Prostate gland (tissue), 2 donors: ENCODE measurements at regions not wholly inside any gene's neighbourhood (a gene's known extent, or its start where the extent isn't known, plus 50 kb on each side); places are given as distances from the start of the nearest gene placed in this dataset.

Source experiments
- POLR2A ChIP-seq: fragments of 450-650 bp; IDR thresholded peaks from one replicate; pipeline ENCODE4 v1.6.1; 2016; ENCODE audit warnings: antibody characterized with exemption, mild to moderate bottlenecking
- POLR2AphosphoS5 ChIP-seq: sonication (generic); formaldehyde crosslinking; IDR thresholded peaks from one replicate; pipeline ENCODE4 v1.6.1; 2017; ENCODE audit warnings: antibody characterized with exemption
- TF ChIP-seq, protein P1 (sequence below), 4 experiments: fragments of 200-600 bp in 2 of 4; fragments of 450-650 bp in 2 of 4; sonication (generic) in 2 of 4; IDR thresholded peaks; 1 replicate in 3 of 4; 2 replicates in 1 of 4; pipeline ENCODE4 v1.5.1; 2016 to 2019; ENCODE audit warnings: antibody characterized with exemption in 4 of 4, mild to moderate bottlenecking in 2 of 4, moderate library complexity in 2 of 4

DNA sequence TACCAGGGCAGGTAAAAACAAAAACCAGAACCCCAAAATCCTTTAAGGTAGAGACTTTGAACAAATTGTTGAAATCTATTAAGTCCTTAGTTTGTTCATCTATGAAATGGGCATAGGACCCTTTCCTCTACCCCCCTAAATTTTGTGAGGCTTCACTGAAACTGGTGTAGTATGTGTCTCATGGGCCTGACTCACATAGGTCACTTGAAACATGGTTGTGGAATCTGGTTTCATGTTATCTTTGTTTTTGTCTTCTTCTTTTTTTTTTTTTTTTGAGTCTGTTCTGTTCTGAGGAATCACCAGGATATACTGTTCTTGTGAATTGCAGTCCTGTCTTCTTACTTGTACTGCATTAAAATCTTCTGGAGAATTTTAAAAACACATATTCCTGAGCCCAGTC lies 202.2 kb downstream of the KTN1 start:
- TF ChIP-seq, protein P1, sequence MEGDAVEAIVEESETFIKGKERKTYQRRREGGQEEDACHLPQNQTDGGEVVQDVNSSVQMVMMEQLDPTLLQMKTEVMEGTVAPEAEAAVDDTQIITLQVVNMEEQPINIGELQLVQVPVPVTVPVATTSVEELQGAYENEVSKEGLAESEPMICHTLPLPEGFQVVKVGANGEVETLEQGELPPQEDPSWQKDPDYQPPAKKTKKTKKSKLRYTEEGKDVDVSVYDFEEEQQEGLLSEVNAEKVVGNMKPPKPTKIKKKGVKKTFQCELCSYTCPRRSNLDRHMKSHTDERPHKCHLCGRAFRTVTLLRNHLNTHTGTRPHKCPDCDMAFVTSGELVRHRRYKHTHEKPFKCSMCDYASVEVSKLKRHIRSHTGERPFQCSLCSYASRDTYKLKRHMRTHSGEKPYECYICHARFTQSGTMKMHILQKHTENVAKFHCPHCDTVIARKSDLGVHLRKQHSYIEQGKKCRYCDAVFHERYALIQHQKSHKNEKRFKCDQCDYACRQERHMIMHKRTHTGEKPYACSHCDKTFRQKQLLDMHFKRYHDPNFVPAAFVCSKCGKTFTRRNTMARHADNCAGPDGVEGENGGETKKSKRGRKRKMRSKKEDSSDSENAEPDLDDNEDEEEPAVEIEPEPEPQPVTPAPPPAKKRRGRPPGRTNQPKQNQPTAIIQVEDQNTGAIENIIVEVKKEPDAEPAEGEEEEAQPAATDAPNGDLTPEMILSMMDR (IDR thresholded peaks at IDR 0.05) = no peak
- no peak for TF ChIP-seq POLR2A
- no peak for TF ChIP-seq POLR2AphosphoS5
